Left ventricle myocardium inferior (tissue), 1 donor: ENCODE measurements at regions not wholly inside any gene's neighbourhood (a gene's known extent, or its start where the extent isn't known, plus 50 kb on each side); places are given as distances from the start of the nearest gene placed in this dataset.
"Not testable (repeated sequence)": the region's sequence is repeated elsewhere in the genome, so short reads cannot be mapped to it uniquely, and the experiment has no call there.

Experiments
- DNase-seq: peaks from one replicate; pipeline ENCODE4 v3.0.0-alpha.2; 2020
- H3K27ac ChIP-seq: fragments of 200-600 bp; replicated peaks from 2 replicates; pipeline ENCODE4 v1.8.0; 2021
- H3K27me3 ChIP-seq: fragments of 200-600 bp; 2 replicates; pipeline ENCODE4 v1.8.0; 2021; ENCODE audit warnings: low read depth
- H3K36me3 ChIP-seq: fragments of 200-600 bp; 2 replicates; pipeline ENCODE4 v1.8.0; 2021
- H3K4me1 ChIP-seq: fragments of 200-600 bp; 2 replicates; pipeline ENCODE4 v1.8.0; 2021
- H3K4me3 ChIP-seq: fragments of 200-600 bp; 2 replicates; pipeline ENCODE4 v1.8.0; 2021; ENCODE audit warnings: mild to moderate bottlenecking, moderate library complexity
- H3K9me3 ChIP-seq: fragments of 200-600 bp; replicated peaks from 2 replicates; pipeline ENCODE4 v1.8.0; 2021
- intact Hi-C: fragments of 100-400 bp; cut with micrococcal nuclease; formaldehyde crosslinking; loops from one replicate; pipeline ENCODE4 v1.11.0; 2022
- donor health status: DM: no; HTN: yes; CAD: no; lungs with severe emphysema.

DNA sequence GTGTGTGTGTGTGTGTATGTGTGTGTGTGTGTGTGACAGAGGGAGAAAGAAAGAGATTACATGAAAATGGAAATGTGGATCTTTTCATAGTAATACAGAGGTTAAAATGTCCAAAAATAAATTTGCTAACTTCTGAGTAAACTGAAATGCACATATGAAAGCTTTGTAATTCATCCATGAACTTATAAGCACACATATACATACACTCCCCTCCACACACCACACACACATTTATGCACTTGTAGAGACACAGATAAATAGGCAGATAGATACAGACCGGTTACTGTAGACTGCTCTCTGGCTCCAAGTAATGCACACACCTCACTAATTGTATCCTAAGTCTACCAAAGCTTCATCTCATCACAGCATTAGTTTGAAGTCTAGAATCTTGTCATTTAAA, 50.5 kb upstream of the PTPN20 start:
- DNase-seq, H3K4me1 ChIP-seq, intact Hi-C loops, H3K36me3 ChIP-seq, H3K27ac ChIP-seq, H3K27me3 ChIP-seq, H3K4me3 ChIP-seq, H3K9me3 ChIP-seq: not testable (repeated sequence)
